SK-N-SH (cell line): ENCODE measurements at regions not wholly inside any gene's neighbourhood (a gene's known extent, or its start where the extent isn't known, plus 50 kb on each side); places are given as distances from the start of the nearest gene placed in this dataset.

ENCODE experiments used
- CTCF ChIA-PET: fragments of 300-600, 350-600 bp; formaldehyde crosslinking; extraction: SDS; loops from one replicate; lab custom pipeline; 2021; lab: Yijun Ruan, JAX
- POLR2A ChIA-PET: fragments of 350-600 bp; sonication (Branson Sonifier 250); formaldehyde crosslinking; extraction: SDS; loops from one replicate; lab custom pipeline; 2020; ENCODE audit warnings: antibody characterized with exemption, inconsistent platforms; lab: Yijun Ruan, JAX
- DNase-seq: peaks from one replicate; pipeline ENCODE4 v3.0.0; 2012
- H2AFZ ChIP-seq: fragments of 200-600 bp; sonication (generic); 2 replicates; pipeline ENCODE4 v1.8.1; 2016; ENCODE audit warnings: antibody characterized with exemption, mild to moderate bottlenecking, low read depth
- H3F3A ChIP-seq: fragments of 200-600 bp; sonication (generic); replicated peaks from 2 replicates; pipeline ENCODE3; 2016; ENCODE audit warnings: antibody characterized with exemption, mild to moderate bottlenecking; ENCODE audit not compliant: insufficient read depth
- H3K27ac ChIP-seq, 2 experiments: fragments of 200-500 bp in 1 of 2; fragments of 200-600 bp in 1 of 2; sonication (Bioruptor generic) in 1 of 2; sonication (generic), shearing (Covaris generic) in 1 of 2; 2 replicates each; pipeline versions ENCODE4 v1.5.1 to v1.6.1; 2014 to 2016; ENCODE audit warnings: low read depth in 2 of 2, inconsistent platforms in 1 of 2, low read length in 1 of 2, mild to moderate bottlenecking in 1 of 2, mixed read lengths in 1 of 2
- H3K27me3 ChIP-seq: fragments of 200-600 bp; sonication (generic), shearing (Covaris generic); 2 replicates; pipeline ENCODE4 v1.6.1; 2016; ENCODE audit warnings: mixed run types; ENCODE audit not compliant: insufficient read depth
- H3K36me3 ChIP-seq, 2 experiments: fragments of 200-500 bp in 1 of 2; fragments of 200-600 bp in 1 of 2; sonication (Bioruptor generic) in 1 of 2; sonication (generic) in 1 of 2; replicated peaks in 1 of 2; 2 replicates each; pipeline versions ENCODE3 to v1.5.1; 2014 to 2016; ENCODE audit warnings: low read length in 1 of 2, mild to moderate bottlenecking in 1 of 2; ENCODE audit not compliant: insufficient read depth in 2 of 2, control insufficient read depth in 1 of 2
- H3K4me1 ChIP-seq, 2 experiments: fragments of 200-500 bp in 1 of 2; fragments of 200-600 bp in 1 of 2; sonication (Bioruptor generic) in 1 of 2; sonication (generic), shearing (Covaris generic) in 1 of 2; 2 replicates each; pipeline versions ENCODE4 v1.5.1 to v1.6.1; 2014 to 2016; ENCODE audit warnings: low read depth in 1 of 2, low read length in 1 of 2, mixed run types in 1 of 2; ENCODE audit not compliant: insufficient read depth in 2 of 2, control insufficient read depth in 1 of 2
- H3K4me2 ChIP-seq: fragments of 200-600 bp; sonication (generic), shearing (Covaris generic); 2 replicates; pipeline ENCODE4 v1.6.1; 2017; ENCODE audit warnings: mixed run types
- H3K4me3 ChIP-seq, 2 experiments: fragments of 200-500 bp in 1 of 2; fragments of 200-600 bp in 1 of 2; sonication (Bioruptor generic) in 1 of 2; sonication (generic), shearing (Covaris generic) in 1 of 2; 2 replicates each; pipeline versions ENCODE4 v1.5.1 to v1.8.1; 2014 to 2016; ENCODE audit warnings: low read depth in 2 of 2, inconsistent platforms in 1 of 2, low read length in 1 of 2, mild to moderate bottlenecking in 1 of 2, mixed read lengths in 1 of 2, moderate library complexity in 1 of 2
- H3K79me2 ChIP-seq: fragments of 200-600 bp; sonication (generic); 2 replicates; pipeline ENCODE4 v1.8.1; 2017; ENCODE audit warnings: mild to moderate bottlenecking; ENCODE audit not compliant: insufficient read depth
- H3K9ac ChIP-seq: fragments of 200-600 bp; sonication (generic); 2 replicates; pipeline ENCODE4 v1.6.1; 2017; ENCODE audit warnings: mixed run types
- H3K9me2 ChIP-seq: fragments of 200-600 bp; sonication (generic); 2 replicates; pipeline ENCODE4 v1.6.1; 2017; ENCODE audit warnings: mixed run types
- H3K9me3 ChIP-seq: fragments of 200-600 bp; sonication (generic); 2 replicates; pipeline ENCODE4 v1.6.1; 2017; ENCODE audit warnings: mixed run types, mild to moderate bottlenecking, moderate library complexity
- H4K20me1 ChIP-seq: fragments of 200-600 bp; sonication (generic); 2 replicates; pipeline ENCODE4 v1.6.1; 2017; ENCODE audit warnings: mild to moderate bottlenecking, mixed run types; ENCODE audit not compliant: insufficient read depth
- CHD2 ChIP-seq: fragments of 150-350 bp; IDR thresholded peaks from 2 replicates; pipeline ENCODE4 v1.6.1; 2018; ENCODE audit warnings: low read length; ENCODE audit not compliant: partially characterized antibody
- ELF1 ChIP-seq: IDR thresholded peaks from 2 replicates; pipeline ENCODE4 v1.4.0; 2012
- EP300 ChIP-seq, 2 experiments: IDR thresholded peaks; 2 replicates each; pipeline versions ENCODE4 v1.4.0 to v1.6.1; 2012; ENCODE audit warnings: borderline replicate concordance in 1 of 2, low read depth in 1 of 2, low read length in 1 of 2
- FOXJ3 ChIP-seq: sonication (generic); formaldehyde crosslinking; IDR thresholded peaks from 2 replicates; pipeline ENCODE4 v1.5.1; 2020; ENCODE audit warnings: mild to moderate bottlenecking, missing genetic modification reagents
- FOXM1 ChIP-seq: IDR thresholded peaks from 2 replicates; pipeline ENCODE4 v1.4.0; 2012; ENCODE audit warnings: low read depth, mild to moderate bottlenecking
- GATA2 ChIP-seq: sonication (generic); formaldehyde crosslinking; IDR thresholded peaks from 2 replicates; pipeline ENCODE4 v1.5.0; 2020; ENCODE audit warnings: mild to moderate bottlenecking, missing genetic modification reagents
- JUND ChIP-seq: IDR thresholded peaks from 2 replicates; pipeline ENCODE4 v1.4.0; 2012
- MAX ChIP-seq: IDR thresholded peaks from 2 replicates; pipeline ENCODE4 v1.4.0; 2012; ENCODE audit warnings: low read depth
- MEF2A ChIP-seq: IDR thresholded peaks from 2 replicates; pipeline ENCODE4 v1.4.0; 2012; ENCODE audit warnings: low read depth, borderline replicate concordance
- MXI1 ChIP-seq: IDR thresholded peaks from 2 replicates; pipeline ENCODE4 v1.6.1; 2012; ENCODE audit warnings: mild to moderate bottlenecking, low read depth, low read length, improper control_type of control experiment
- NFIC ChIP-seq: IDR thresholded peaks from 2 replicates; pipeline ENCODE4 v1.4.0; 2012; ENCODE audit warnings: borderline replicate concordance
- POLR2AphosphoS5 ChIP-seq: IDR thresholded peaks from 2 replicates; pipeline ENCODE4 v1.6.1; 2012; ENCODE audit warnings: low read depth, low read length
- RAD21 ChIP-seq: IDR thresholded peaks from 2 replicates; pipeline ENCODE4 v1.6.1; 2012; ENCODE audit warnings: mild to moderate bottlenecking, low read length
- RCOR1 ChIP-seq: fragments of 150-350 bp; IDR thresholded peaks from 2 replicates; pipeline ENCODE4 v1.6.1; 2017; ENCODE audit warnings: antibody characterized with exemption, low read length
- REST ChIP-seq: IDR thresholded peaks from 2 replicates; pipeline ENCODE4 v1.6.1; 2012; ENCODE audit warnings: mild to moderate bottlenecking, low read depth, low read length, moderate library complexity
- RFX5 ChIP-seq: IDR thresholded peaks from 2 replicates; pipeline ENCODE4 v1.6.1; 2012; ENCODE audit warnings: mild to moderate bottlenecking, improper control_type of control experiment, low read length
- RXRA ChIP-seq: IDR thresholded peaks from 2 replicates; pipeline ENCODE4 v1.4.0; 2012; ENCODE audit warnings: low read depth, mild to moderate bottlenecking, borderline replicate concordance
- TCF12 ChIP-seq: IDR thresholded peaks from 2 replicates; pipeline ENCODE4 v1.4.0; 2012
- USF1 ChIP-seq: IDR thresholded peaks from 2 replicates; pipeline ENCODE4 v1.4.0; 2012; ENCODE audit warnings: low read depth, borderline replicate concordance
- ZBTB33 ChIP-seq: IDR thresholded peaks from 2 replicates; pipeline ENCODE4 v1.4.0; 2012; ENCODE audit warnings: low read depth, borderline replicate concordance
- WGBS: methylation state at CpG from one replicate; pipeline ENCODE4 v1.1.6; 2017; ENCODE audit warnings: low lambda C conversion rate; 5-methylcytosine and 5-hydroxymethylcytosine counted together

GRCh38 chr2:11941201-11942177, 195.1 kb downstream of the LPIN1 start:
- DNase-seq, result no peak
- CTCF ChIA-PET, result interaction anchor here (0.8 to 1.7 kb wide), 3 partner anchors 20 to 112 kb away, joined by 3 to 4 read pairs (median 4); no protein-coding TSS in a partner anchor
- Histone ChIP-seq H3K9me3 (no peaks in the 10 kb centered on the region), H3K9ac (no peak overlapping the region), H3K27me3 (no peaks in the 10 kb centered on the region), H3K4me2 (no peak overlapping the region), H3K36me3 (no peaks in the 10 kb centered on the region), H2AFZ (no peak overlapping the region), H3K79me2 (no peaks in the 10 kb centered on the region), H3K27ac (no peak overlapping the region), H3F3A (no peaks in the 10 kb centered on the region), H4K20me1 (no peaks in the 10 kb centered on the region), H3K4me3 (no peak overlapping the region), H3K4me1 (no peaks in the 10 kb centered on the region; a peak in 1 of 4 replicates), H3K9me2 (no peaks in the 10 kb centered on the region)
- POLR2A ChIA-PET, result no interaction called here
- TF ChIP-seq RFX5 (no peak), CHD2 (no peak), MAX (no peak), JUND (no peak), MXI1 (no peak), MEF2A (no peak), POLR2AphosphoS5 (no peak), ELF1 (no peak), EP300 (IDR thresholded peaks at IDR 0.05; ENCODE audit: borderline replicate concordance in 1 of 2, low read depth in 1 of 2, low read length in 1 of 2) (no peak)
- 76% methylated on average over 17 of the region's 17 CpGs for WGBS

GRCh38 chr2:11942178-11942569, 195.7 kb downstream of the LPIN1 start:
- no peak overlapping the region for H3K4me3 ChIP-seq
- ChIA-PET CTCF (interaction anchor here (0.5 to 1.7 kb wide), 5 partner anchors 21 to 113 kb away, joined by 3 to 4 read pairs (median 4); no protein-coding TSS in a partner anchor), POLR2A (no interaction called here)
- H3K9me2 ChIP-seq, result no peaks in the 10 kb centered on the region
- no peaks in the 10 kb centered on the region for H3K79me2 ChIP-seq
- H3F3A ChIP-seq, result no peaks in the 10 kb centered on the region
- H3K9ac ChIP-seq, result no peak overlapping the region
- no peaks in the 10 kb centered on the region for H3K36me3 ChIP-seq
- H3K9me3 ChIP-seq, result no peaks in the 10 kb centered on the region
- no peaks in the 10 kb centered on the region for H4K20me1 ChIP-seq
- no peak overlapping the region for H2AFZ ChIP-seq
- 75% methylated on average over 5 of the region's 5 CpGs for WGBS
- H3K27me3 ChIP-seq, result no peaks in the 10 kb centered on the region
- no peaks in the 10 kb centered on the region; a peak in 1 of 4 replicates for H3K4me1 ChIP-seq
- DNase-seq, result no peak
- no peak overlapping the region for H3K27ac ChIP-seq
- H3K4me2 ChIP-seq, result no peak overlapping the region
- no peak for TF ChIP-seq MEF2A
- TF ChIP-seq GATA2 (CRISPR knock-in tag), result no peak
- TF ChIP-seq MAX, result no peak
- TF ChIP-seq USF1, result no peak
- no peak for TF ChIP-seq RCOR1
- TF ChIP-seq RAD21, result no peak
- TF ChIP-seq REST, result no peak
- no peak for TF ChIP-seq ELF1
- TF ChIP-seq JUND, result no peak
- TF ChIP-seq FOXM1, result no peak
- no peak for TF ChIP-seq TCF12
- no peak for TF ChIP-seq ZBTB33
- no peak for TF ChIP-seq POLR2AphosphoS5
- no peak for TF ChIP-seq FOXJ3
- TF ChIP-seq RXRA, result no peak
- no peak for TF ChIP-seq NFIC
- TF ChIP-seq RFX5, result no peak
